ENCODE measurements at regions not wholly inside any gene's neighbourhood (a gene's known extent, or its start where the extent isn't known, plus 50 kb on each side); places are given as distances from the start of the nearest gene placed in this dataset.

DNA sequence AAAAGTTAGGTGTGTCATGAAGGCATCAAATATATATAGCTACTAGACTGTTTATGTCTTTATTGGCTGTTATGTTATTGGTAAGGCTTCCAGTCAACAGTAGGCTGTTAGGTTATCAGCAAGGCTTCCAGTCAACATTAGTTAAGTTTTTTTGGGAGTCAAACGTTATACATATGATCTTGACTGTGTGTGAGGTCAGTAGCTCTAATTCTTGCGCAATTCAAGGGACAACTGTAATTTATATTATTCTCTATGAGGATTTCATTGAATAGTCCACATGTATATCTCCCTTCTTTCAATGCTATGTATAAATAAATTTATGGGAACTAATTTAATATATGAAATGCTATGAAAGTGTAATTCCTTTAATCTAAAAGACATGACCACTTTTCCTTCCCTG lies 757.5 kb upstream of the TMEFF2 start:
- 52 to 59% (median 56%) methylated on average over 2 of the region's 2 CpGs for WGBS, 5 donors
- no peak overlapping the region for H3K27ac ChIP-seq
- TF ChIP-seq EP300 (IDR thresholded peaks at IDR 0.05) (no peak), POLR2A (IDR thresholded peaks at IDR 0.05) (no peak), POLR2AphosphoS5 (IDR thresholded peaks at IDR 0.05) (no peak)
- TF ChIP-seq, protein P1, sequence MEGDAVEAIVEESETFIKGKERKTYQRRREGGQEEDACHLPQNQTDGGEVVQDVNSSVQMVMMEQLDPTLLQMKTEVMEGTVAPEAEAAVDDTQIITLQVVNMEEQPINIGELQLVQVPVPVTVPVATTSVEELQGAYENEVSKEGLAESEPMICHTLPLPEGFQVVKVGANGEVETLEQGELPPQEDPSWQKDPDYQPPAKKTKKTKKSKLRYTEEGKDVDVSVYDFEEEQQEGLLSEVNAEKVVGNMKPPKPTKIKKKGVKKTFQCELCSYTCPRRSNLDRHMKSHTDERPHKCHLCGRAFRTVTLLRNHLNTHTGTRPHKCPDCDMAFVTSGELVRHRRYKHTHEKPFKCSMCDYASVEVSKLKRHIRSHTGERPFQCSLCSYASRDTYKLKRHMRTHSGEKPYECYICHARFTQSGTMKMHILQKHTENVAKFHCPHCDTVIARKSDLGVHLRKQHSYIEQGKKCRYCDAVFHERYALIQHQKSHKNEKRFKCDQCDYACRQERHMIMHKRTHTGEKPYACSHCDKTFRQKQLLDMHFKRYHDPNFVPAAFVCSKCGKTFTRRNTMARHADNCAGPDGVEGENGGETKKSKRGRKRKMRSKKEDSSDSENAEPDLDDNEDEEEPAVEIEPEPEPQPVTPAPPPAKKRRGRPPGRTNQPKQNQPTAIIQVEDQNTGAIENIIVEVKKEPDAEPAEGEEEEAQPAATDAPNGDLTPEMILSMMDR (IDR thresholded peaks at IDR 0.05), result no peak

DNA sequence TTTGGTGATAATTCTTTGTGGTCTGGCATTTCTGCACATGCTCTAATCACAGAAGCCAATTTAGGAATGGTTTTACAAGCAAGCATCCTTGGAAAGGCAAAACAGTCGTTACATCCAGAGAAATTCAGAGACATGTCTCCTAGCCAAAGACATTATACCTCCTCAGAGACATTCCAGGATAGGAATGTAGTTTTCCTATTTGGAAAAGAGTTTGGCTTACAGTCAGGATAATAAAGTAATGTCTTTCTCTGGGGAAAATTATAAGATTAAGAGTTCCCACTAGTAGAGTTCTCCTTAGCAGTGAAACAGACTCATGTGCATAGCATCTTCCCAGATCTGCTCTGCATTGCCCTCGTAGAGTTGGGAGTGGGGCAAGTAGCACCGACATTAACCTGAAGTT lies 753.6 kb upstream of the TMEFF2 start:
- no peak overlapping the region for H3K4me3 ChIP-seq
- no peak overlapping the region for H3K27ac ChIP-seq
- no peaks in the 10 kb centered on the region for H3K36me3 ChIP-seq
- H3K9me3 ChIP-seq, result no peaks in the 10 kb centered on the region
- no peak for DNase-seq
- TF ChIP-seq, protein P1 (IDR thresholded peaks at IDR 0.05), result no peak
- TF ChIP-seq POLR2AphosphoS5 (IDR thresholded peaks at IDR 0.05) (no peak), EP300 (IDR thresholded peaks at IDR 0.05) (no peak), POLR2A (IDR thresholded peaks at IDR 0.05) (no peak)
- 56 to 72% (median 65%) methylated on average over 3 of the region's 3 CpGs for WGBS, 5 donors
- H3K4me1 ChIP-seq, result no peaks in the 10 kb centered on the region
- intact Hi-C loops (cut with DNase I; ENCODE audit: low total_unique reads), result no loop called here
- no peaks in the 10 kb centered on the region for H3K27me3 ChIP-seq

More for the DNA sequence above, 757.5 kb upstream of the TMEFF2 start:
- H3K4me3 ChIP-seq, result no peak overlapping the region
- no peaks in the 10 kb centered on the region for H3K9me3 ChIP-seq
- intact Hi-C loops (cut with DNase I; ENCODE audit: low total_unique reads), result no loop called here
- DNase-seq, result no peak
- H3K27me3 ChIP-seq, result no peaks in the 10 kb centered on the region
- H3K36me3 ChIP-seq, result no peaks in the 10 kb centered on the region
- no peaks in the 10 kb centered on the region for H3K4me1 ChIP-seq

DNA sequence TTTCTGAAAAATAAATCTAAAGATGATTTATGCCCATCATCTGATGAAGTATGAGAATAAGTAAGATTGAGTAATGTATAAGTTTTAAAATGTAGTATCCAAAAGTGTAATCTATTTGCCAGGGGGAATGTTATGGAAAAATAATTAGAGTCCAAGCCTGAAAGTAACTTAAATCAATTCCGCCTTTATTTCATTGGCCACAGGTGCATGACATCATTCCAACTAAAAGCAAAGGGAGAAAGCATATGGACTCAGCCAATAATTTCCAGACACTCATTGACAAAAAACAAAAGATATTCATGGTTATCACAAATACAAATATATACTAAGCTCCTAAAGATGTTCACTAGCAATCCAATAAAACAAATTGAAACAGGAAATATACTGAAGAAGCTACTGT lies 752.6 kb upstream of the TMEFF2 start:
- Histone ChIP-seq H3K4me3 (no peak overlapping the region), H3K9me3 (no peaks in the 10 kb centered on the region), H3K36me3 (no peaks in the 10 kb centered on the region), H3K4me1 (no peaks in the 10 kb centered on the region), H3K27ac (no peak overlapping the region), H3K27me3 (no peaks in the 10 kb centered on the region)
- DNase-seq, result no peak
- 95 to 100% (median 98%) methylated on average over 1 of the region's 1 CpG for WGBS, 5 donors
- intact Hi-C loops (cut with DNase I; ENCODE audit: low total_unique reads), result no loop called here
- TF ChIP-seq POLR2A (IDR thresholded peaks at IDR 0.05) (no peak), POLR2AphosphoS5 (IDR thresholded peaks at IDR 0.05) (no peak), EP300 (IDR thresholded peaks at IDR 0.05) (no peak)
- TF ChIP-seq, protein P1 (IDR thresholded peaks at IDR 0.05), result no peak

DNA sequence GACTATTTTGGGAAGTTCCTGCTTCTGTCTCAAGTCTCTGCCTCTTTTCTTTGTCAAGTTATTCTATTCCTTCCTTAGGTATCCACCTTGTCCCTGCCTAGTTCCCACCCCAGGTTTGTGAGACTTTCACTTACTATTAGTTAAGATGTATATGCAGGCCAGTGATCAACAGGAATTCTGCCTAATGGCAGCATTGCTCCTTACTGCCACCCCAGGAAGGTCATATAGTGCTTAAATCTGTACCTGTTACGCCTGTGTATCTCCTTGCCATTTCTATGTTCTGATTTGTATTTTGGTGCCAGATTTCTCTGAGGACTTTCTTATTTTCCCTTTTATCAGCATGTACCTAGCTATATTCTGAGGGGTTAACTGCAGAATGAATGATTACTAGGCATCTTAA lies 746.0 kb upstream of the TMEFF2 start:
- H3K27ac ChIP-seq, result no peak overlapping the region
- H3K4me3 ChIP-seq, result no peak overlapping the region
- 63 to 83% (median 81%) methylated on average over 1 of the region's 1 CpG for WGBS, 5 donors
- no peaks in the 10 kb centered on the region for H3K36me3 ChIP-seq
- no peak for DNase-seq
- intact Hi-C loops (cut with DNase I; ENCODE audit: low total_unique reads), result no loop called here
- no peaks in the 10 kb centered on the region for H3K4me1 ChIP-seq
- H3K9me3 ChIP-seq, result peaks cover 0 to 4% (median 0%) of the 10 kb centered on the region in 4 donors
- TF ChIP-seq POLR2A (IDR thresholded peaks at IDR 0.05) (no peak), POLR2AphosphoS5 (IDR thresholded peaks at IDR 0.05) (no peak), EP300 (IDR thresholded peaks at IDR 0.05) (no peak)
- TF ChIP-seq, protein P1 (IDR thresholded peaks at IDR 0.05), result no peak
- no peaks in the 10 kb centered on the region for H3K27me3 ChIP-seq

Data from stomach (tissue), 8 donors.